ENCODE measurements at regions not wholly inside any gene's neighbourhood (a gene's known extent, or its start where the extent isn't known, plus 50 kb on each side); places are given as distances from the start of the nearest gene placed in this dataset.

- Mint-ChIP-seq H3K27ac (ENCODE audit: unreplicated experiment) (no peak overlapping the region), H3K36me3 (ENCODE audit: unreplicated experiment) (no peaks in the 10 kb centered on the region), H3K4me3 (ENCODE audit: unreplicated experiment) (no peak overlapping the region), H3K27me3 (ENCODE audit: unreplicated experiment) (peaks cover 2% of the 10 kb centered on the region), H3K9me3 (ENCODE audit: unreplicated experiment) (no peaks in the 10 kb centered on the region), H3K4me1 (ENCODE audit: low read depth, unreplicated experiment) (no peaks in the 10 kb centered on the region)
- TF ChIP-seq CTCF (IDR thresholded peaks at IDR 0.05; ENCODE audit: partially characterized antibody, unreplicated experiment) = no peak
- DNase-seq = no peak
Observed at GRCh38 chrX:79243691-79244090, 99.2 kb downstream of the GPR174 start.

GRCh38 chrX:79235899-79236298, 91.4 kb downstream of the GPR174 start:
- TF ChIP-seq CTCF (IDR thresholded peaks at IDR 0.05; ENCODE audit: partially characterized antibody, unreplicated experiment) = no peak
- Mint-ChIP-seq H3K27me3 (ENCODE audit: unreplicated experiment) (no peaks in the 10 kb centered on the region), H3K9me3 (ENCODE audit: unreplicated experiment) (no peaks in the 10 kb centered on the region), H3K27ac (ENCODE audit: unreplicated experiment) (no peak overlapping the region), H3K4me1 (ENCODE audit: low read depth, unreplicated experiment) (no peaks in the 10 kb centered on the region), H3K36me3 (ENCODE audit: unreplicated experiment) (no peaks in the 10 kb centered on the region), H3K4me3 (ENCODE audit: unreplicated experiment) (no peak overlapping the region)
- no peak for DNase-seq

GRCh38 chrX:79231662-79232061, 87.2 kb downstream of the GPR174 start:
- no peak for TF ChIP-seq CTCF (IDR thresholded peaks at IDR 0.05; ENCODE audit: partially characterized antibody, unreplicated experiment)
- Mint-ChIP-seq H3K27ac (ENCODE audit: unreplicated experiment) (no peak overlapping the region), H3K9me3 (ENCODE audit: unreplicated experiment) (no peaks in the 10 kb centered on the region), H3K4me3 (ENCODE audit: unreplicated experiment) (no peak overlapping the region), H3K27me3 (ENCODE audit: unreplicated experiment) (no peaks in the 10 kb centered on the region), H3K36me3 (ENCODE audit: unreplicated experiment) (no peaks in the 10 kb centered on the region), H3K4me1 (ENCODE audit: low read depth, unreplicated experiment) (no peaks in the 10 kb centered on the region)
- DNase-seq = no peak
